HL-60 (cell line): ENCODE measurements at regions not wholly inside any gene's neighbourhood (a gene's known extent, or its start where the extent isn't known, plus 50 kb on each side); places are given as distances from the start of the nearest gene placed in this dataset.
"Not testable (repeated sequence)": the region's sequence is repeated elsewhere in the genome, so short reads cannot be mapped to it uniquely, and the experiment has no call there.

Source experiments
- DNase-seq, 2 experiments: peaks; one replicate each; pipeline ENCODE4 v3.0.0-alpha.2; 2010 to 2020; ENCODE audit warnings: low read depth in 1 of 2, low spot score in 1 of 2
- H3K27ac ChIP-seq: fragments of 250-450 bp; sonication (Bioruptor Pico); replicated peaks from 2 replicates; pipeline ENCODE4 v1.5.1; 2020; ENCODE audit warnings: mild to moderate bottlenecking, moderate library complexity
- H3K27me3 ChIP-seq: fragments of 250-450 bp; sonication (Bioruptor Pico); 2 replicates; pipeline ENCODE4 v1.5.1; 2021; ENCODE audit warnings: mild to moderate bottlenecking, moderate library complexity; ENCODE audit not compliant: insufficient read depth, poor library complexity, severe bottlenecking
- H3K4me3 ChIP-seq: replicated peaks from 2 replicates; pipeline ENCODE4 v1.5.1; 2011; ENCODE audit warnings: mild to moderate bottlenecking, control low read depth, low read length; ENCODE audit not compliant: insufficient read depth
- CTCF ChIP-seq: IDR thresholded peaks from one replicate; pipeline ENCODE4 v1.5.1; 2011; ENCODE audit warnings: low read length, control low read depth, inconsistent platforms; ENCODE audit not compliant: insufficient read depth
- GABPA ChIP-seq: IDR thresholded peaks from 2 replicates; pipeline ENCODE4 v1.6.1; 2012; ENCODE audit warnings: low read depth
- POLR2AphosphoS5 ChIP-seq: IDR thresholded peaks from 2 replicates; pipeline ENCODE4 v1.6.1; 2012; ENCODE audit warnings: low read depth
- REST ChIP-seq: IDR thresholded peaks from 2 replicates; pipeline ENCODE4 v1.6.1; 2012; ENCODE audit warnings: low read depth; ENCODE audit not compliant: insufficient replicate concordance
- SPI1 ChIP-seq: IDR thresholded peaks from 2 replicates; pipeline ENCODE4 v1.6.1; 2012; ENCODE audit warnings: low read depth, mild to moderate bottlenecking, borderline replicate concordance

- no peaks in the 10 kb centered on the region for H3K27me3 ChIP-seq
- DNase-seq: peak; percentile 22 to 54
- peak; percentile 71 for TF ChIP-seq CTCF
- TF ChIP-seq SPI1: no peak
- H3K27ac ChIP-seq: no peak overlapping the region
- no peak overlapping the region for H3K4me3 ChIP-seq
Observed at GRCh38 chr13:61880578-61881283, 465.1 kb upstream of the PCDH20 start.

GRCh38 chr13:61878565-61878964, 462.9 kb upstream of the PCDH20 start:
- H3K27ac ChIP-seq, H3K4me3 ChIP-seq, H3K27me3 ChIP-seq, DNase-seq: not testable (repeated sequence)

- no peak for DNase-seq
- TF ChIP-seq REST: no peak
- no peak for TF ChIP-seq POLR2AphosphoS5
- no peak for TF ChIP-seq CTCF
- TF ChIP-seq GABPA: no peak
- TF ChIP-seq SPI1: no peak
- no peak overlapping the region for H3K27ac ChIP-seq
- H3K4me3 ChIP-seq: no peak overlapping the region
- H3K27me3 ChIP-seq: no peaks in the 10 kb centered on the region
Observed at GRCh38 chr13:61874970-61875579, 459.4 kb upstream of the PCDH20 start.

GRCh38 chr13:61873717-61874116, 458.1 kb upstream of the PCDH20 start:
- no peaks in the 10 kb centered on the region for H3K27me3 ChIP-seq
- no peak overlapping the region for H3K4me3 ChIP-seq
- TF ChIP-seq SPI1: no peak
- no peak for DNase-seq
- no peak overlapping the region for H3K27ac ChIP-seq

GRCh38 chr13:61857198-61857597, 441.5 kb upstream of the PCDH20 start:
- TF ChIP-seq REST: no peak
- no peak for TF ChIP-seq CTCF
- no peak for TF ChIP-seq SPI1
- no peak for TF ChIP-seq GABPA
- no peak for TF ChIP-seq POLR2AphosphoS5

More at GRCh38 chr13:61857198-61857597, 441.5 kb upstream of the PCDH20 start:
- Histone ChIP-seq H3K27ac (no peak overlapping the region), H3K27me3 (no peaks in the 10 kb centered on the region), H3K4me3 (no peak overlapping the region)
- no peak for DNase-seq
